ENCODE measurements at regions not wholly inside any gene's neighbourhood (a gene's known extent, or its start where the extent isn't known, plus 50 kb on each side); places are given as distances from the start of the nearest gene placed in this dataset.

- Histone ChIP-seq H3K27ac (no peak overlapping the region), H3K36me3 (no peaks in the 10 kb centered on the region), H3K4me3 (no peak overlapping the region), H3K27me3 (no peaks in the 10 kb centered on the region), H3K4me1 (no peaks in the 10 kb centered on the region), H3K9me3 (no peaks in the 10 kb centered on the region)
- intact Hi-C loops (cut with DNase I): no loop called here
- no peak for TF ChIP-seq CTCF (IDR thresholded peaks at IDR 0.05)
- no peak for DNase-seq (ENCODE audit: low spot score in 2 of 2)
Measured at GRCh38 chr6:119658917-119659316, 309.4 kb upstream of the MAN1A1 start.

GRCh38 chr6:119655124-119655523, 305.6 kb upstream of the MAN1A1 start:
- no peaks in the 10 kb centered on the region for H3K36me3 ChIP-seq
- H3K4me1 ChIP-seq: no peaks in the 10 kb centered on the region
- H3K4me3 ChIP-seq: no peak overlapping the region
- intact Hi-C loops (cut with DNase I): no loop called here
- no peaks in the 10 kb centered on the region for H3K27me3 ChIP-seq
- TF ChIP-seq CTCF (IDR thresholded peaks at IDR 0.05): no peak
- DNase-seq (ENCODE audit: low spot score in 2 of 2): no peak
- no peaks in the 10 kb centered on the region for H3K9me3 ChIP-seq
- no peak overlapping the region for H3K27ac ChIP-seq

- H3K27ac ChIP-seq: no peak overlapping the region
- no peak for DNase-seq (ENCODE audit: low spot score in 2 of 2)
- H3K36me3 ChIP-seq: no peaks in the 10 kb centered on the region
- no peak for TF ChIP-seq CTCF (IDR thresholded peaks at IDR 0.05)
- H3K4me1 ChIP-seq: no peaks in the 10 kb centered on the region
- H3K27me3 ChIP-seq: no peaks in the 10 kb centered on the region
- no peaks in the 10 kb centered on the region for H3K9me3 ChIP-seq
- H3K4me3 ChIP-seq: no peak overlapping the region
- intact Hi-C loops (cut with DNase I): no loop called here
Measured at GRCh38 chr6:119653329-119653728, 303.8 kb upstream of the MAN1A1 start.

GRCh38 chr6:119649531-119649930, 300.0 kb upstream of the MAN1A1 start:
- no peak for DNase-seq (ENCODE audit: low spot score in 2 of 2)
- no peak overlapping the region for H3K4me3 ChIP-seq
- no peaks in the 10 kb centered on the region for H3K27me3 ChIP-seq
- no peak for TF ChIP-seq CTCF (IDR thresholded peaks at IDR 0.05)
- intact Hi-C loops (cut with DNase I): no loop called here
- no peak overlapping the region for H3K27ac ChIP-seq
- H3K4me1 ChIP-seq: no peaks in the 10 kb centered on the region
- H3K9me3 ChIP-seq: no peaks in the 10 kb centered on the region
- H3K36me3 ChIP-seq: no peaks in the 10 kb centered on the region

- no peak overlapping the region for H3K4me3 ChIP-seq
- intact Hi-C loops (cut with DNase I): no loop called here
- H3K9me3 ChIP-seq: no peaks in the 10 kb centered on the region
- DNase-seq (ENCODE audit: low spot score in 2 of 2): no peak
- H3K36me3 ChIP-seq: no peaks in the 10 kb centered on the region
- no peaks in the 10 kb centered on the region for H3K27me3 ChIP-seq
- no peak overlapping the region for H3K27ac ChIP-seq
- no peaks in the 10 kb centered on the region for H3K4me1 ChIP-seq
- TF ChIP-seq CTCF (IDR thresholded peaks at IDR 0.05): no peak
Measured at GRCh38 chr6:119647309-119647708, 297.7 kb upstream of the MAN1A1 start.

GRCh38 chr6:119643876-119644275, 294.3 kb upstream of the MAN1A1 start:
- no peak for TF ChIP-seq CTCF (IDR thresholded peaks at IDR 0.05)
- DNase-seq (ENCODE audit: low spot score in 2 of 2): no peak
- Histone ChIP-seq H3K27ac (no peak overlapping the region), H3K4me1 (no peaks in the 10 kb centered on the region), H3K27me3 (no peaks in the 10 kb centered on the region), H3K9me3 (no peaks in the 10 kb centered on the region), H3K4me3 (no peak overlapping the region), H3K36me3 (no peaks in the 10 kb centered on the region)
- intact Hi-C loops (cut with DNase I): no loop called here

All from ascending aorta (tissue), 2 donors.